HG03108 (cell line): ENCODE measurements at regions not wholly inside any gene's neighbourhood (a gene's known extent, or its start where the extent isn't known, plus 50 kb on each side); places are given as distances from the start of the nearest gene placed in this dataset.
"Not testable (repeated sequence)": the region's sequence is repeated elsewhere in the genome, so short reads cannot be mapped to it uniquely, and the experiment has no call there.

Source experiments
- ATAC-seq: cut with Tn5 transposase; IDR thresholded peaks from one replicate; pipeline ENCODE4 v1.9.1; 2021; ENCODE audit warnings: moderate library complexity; ENCODE audit not compliant: unreplicated experiment

- ATAC-seq, result no peak
Observed at GRCh38 chr3:34046154-34046553, 247.7 kb downstream of the PDCD6IP start.

GRCh38 chr3:34053626-34054025, 255.2 kb downstream of the PDCD6IP start:
- no peak for ATAC-seq

- peak; percentile 15 for ATAC-seq
Observed at GRCh38 chr3:34056181-34056910, 257.9 kb downstream of the PDCD6IP start.

GRCh38 chr3:34056951-34057390, 258.5 kb downstream of the PDCD6IP start:
- ATAC-seq, result peak; percentile 93

GRCh38 chr3:34060995-34061394, 262.6 kb downstream of the PDCD6IP start:
- ATAC-seq, result not testable (repeated sequence)

- ATAC-seq, result no peak
Observed at GRCh38 chr3:34065901-34066300, 267.5 kb downstream of the PDCD6IP start.

GRCh38 chr3:34066328-34066727, 267.9 kb downstream of the PDCD6IP start:
- ATAC-seq, result no peak

- no peak for ATAC-seq
Observed at GRCh38 chr3:34066999-34067398, 268.6 kb downstream of the PDCD6IP start.

GRCh38 chr3:34067536-34068051, 269.2 kb downstream of the PDCD6IP start:
- no peak for ATAC-seq

- ATAC-seq, result no peak
Observed at GRCh38 chr3:34068505-34068904, 270.1 kb downstream of the PDCD6IP start.

- ATAC-seq, result no peak
Observed at GRCh38 chr3:34070831-34071585, 272.6 kb downstream of the PDCD6IP start.

- no peak for ATAC-seq
Observed at GRCh38 chr3:34072297-34072696, 273.9 kb downstream of the PDCD6IP start.

- ATAC-seq, result no peak
Observed at GRCh38 chr3:34073111-34073510, 274.7 kb downstream of the PDCD6IP start.

- no peak for ATAC-seq
Observed at GRCh38 chr3:34073961-34074360, 275.5 kb downstream of the PDCD6IP start.

GRCh38 chr3:34075975-34076374, 277.5 kb downstream of the PDCD6IP start:
- no peak for ATAC-seq

- peak; percentile 71 for ATAC-seq
Observed at GRCh38 chr3:34077417-34078195, 279.2 kb downstream of the PDCD6IP start.

GRCh38 chr3:34078418-34078817, 280.0 kb downstream of the PDCD6IP start:
- ATAC-seq, result no peak

GRCh38 chr3:34079849-34080248, 281.4 kb downstream of the PDCD6IP start:
- ATAC-seq, result not testable (repeated sequence)

- ATAC-seq, result not testable (repeated sequence)
Observed at GRCh38 chr3:34090379-34090778, 291.9 kb downstream of the PDCD6IP start.

GRCh38 chr3:34090876-34091275, 292.4 kb downstream of the PDCD6IP start:
- no peak for ATAC-seq

GRCh38 chr3:34094280-34094679, 295.9 kb downstream of the PDCD6IP start:
- ATAC-seq, result not testable (repeated sequence)
